ENCODE measurements at regions not wholly inside any gene's neighbourhood (a gene's known extent, or its start where the extent isn't known, plus 50 kb on each side); places are given as distances from the start of the nearest gene placed in this dataset.

GRCh38 chr12:76929499-76929898 lies 50.7 kb upstream of the CSRP2 start:
- CTCF ChIA-PET, result interaction anchor here (0.6 kb wide), 1 partner anchor 390 kb away, joined by 9 read pairs; no protein-coding TSS in a partner anchor
- H3K4me3 ChIP-seq (ENCODE audit: low read depth in 2 of 2, low read length in 2 of 2), result no peak overlapping the region
- H3K27ac ChIP-seq (ENCODE audit: low read length), result no peak overlapping the region
- no peaks in the 10 kb centered on the region for H3K4me1 ChIP-seq (ENCODE audit: control insufficient read depth, insufficient read depth, low read length)
- in situ Hi-C loops (cut with HindIII; ENCODE audit: low pct_unique_long_range_greater_than_20kb, low sequenced_read_pairs), result no loop called here
- H3K9me3 ChIP-seq (ENCODE audit: control insufficient read depth, insufficient read depth, low read depth, low read length), result no peaks in the 10 kb centered on the region
- TF ChIP-seq SIN3A (IDR thresholded peaks at IDR 0.05; ENCODE audit: borderline replicate concordance, insufficient read depth, low read depth, low read length), result no peak
- TF ChIP-seq, protein P1, sequence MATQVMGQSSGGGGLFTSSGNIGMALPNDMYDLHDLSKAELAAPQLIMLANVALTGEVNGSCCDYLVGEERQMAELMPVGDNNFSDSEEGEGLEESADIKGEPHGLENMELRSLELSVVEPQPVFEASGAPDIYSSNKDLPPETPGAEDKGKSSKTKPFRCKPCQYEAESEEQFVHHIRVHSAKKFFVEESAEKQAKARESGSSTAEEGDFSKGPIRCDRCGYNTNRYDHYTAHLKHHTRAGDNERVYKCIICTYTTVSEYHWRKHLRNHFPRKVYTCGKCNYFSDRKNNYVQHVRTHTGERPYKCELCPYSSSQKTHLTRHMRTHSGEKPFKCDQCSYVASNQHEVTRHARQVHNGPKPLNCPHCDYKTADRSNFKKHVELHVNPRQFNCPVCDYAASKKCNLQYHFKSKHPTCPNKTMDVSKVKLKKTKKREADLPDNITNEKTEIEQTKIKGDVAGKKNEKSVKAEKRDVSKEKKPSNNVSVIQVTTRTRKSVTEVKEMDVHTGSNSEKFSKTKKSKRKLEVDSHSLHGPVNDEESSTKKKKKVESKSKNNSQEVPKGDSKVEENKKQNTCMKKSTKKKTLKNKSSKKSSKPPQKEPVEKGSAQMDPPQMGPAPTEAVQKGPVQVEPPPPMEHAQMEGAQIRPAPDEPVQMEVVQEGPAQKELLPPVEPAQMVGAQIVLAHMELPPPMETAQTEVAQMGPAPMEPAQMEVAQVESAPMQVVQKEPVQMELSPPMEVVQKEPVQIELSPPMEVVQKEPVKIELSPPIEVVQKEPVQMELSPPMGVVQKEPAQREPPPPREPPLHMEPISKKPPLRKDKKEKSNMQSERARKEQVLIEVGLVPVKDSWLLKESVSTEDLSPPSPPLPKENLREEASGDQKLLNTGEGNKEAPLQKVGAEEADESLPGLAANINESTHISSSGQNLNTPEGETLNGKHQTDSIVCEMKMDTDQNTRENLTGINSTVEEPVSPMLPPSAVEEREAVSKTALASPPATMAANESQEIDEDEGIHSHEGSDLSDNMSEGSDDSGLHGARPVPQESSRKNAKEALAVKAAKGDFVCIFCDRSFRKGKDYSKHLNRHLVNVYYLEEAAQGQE (IDR thresholded peaks at IDR 0.05; ENCODE audit: insufficient read depth in 1 of 2, low read depth in 2 of 2, low read length in 1 of 2), result no peak
- TF ChIP-seq CTCF (IDR thresholded peaks at IDR 0.05), result no peak
- no peak for TF ChIP-seq POLR2AphosphoS5 (IDR thresholded peaks at IDR 0.05; ENCODE audit: low read depth, low read length)
- TF ChIP-seq TCF7L2 (IDR thresholded peaks at IDR 0.05; ENCODE audit: low read depth, low read length), result no peak
- DNase-seq (ENCODE audit: low read depth, low spot score) (no peak), ATAC-seq (no peak)
- H3K27me3 ChIP-seq (ENCODE audit: control insufficient read depth, insufficient read depth, low read length), result peaks cover 9% of the 10 kb centered on the region; the same call in 1 of the 2 replicates
- intact Hi-C loops (cut with micrococcal nuclease; ENCODE audit: unreplicated experiment), result loop anchor here (5.0 to 10.0 kb wide), 2 partner anchors 85 to 307 kb away; no protein-coding TSS in a partner anchor
- no TSS peak for BruUV-seq (replicated peaks)
- POLR2A ChIA-PET, result no interaction called here
- H3K36me3 ChIP-seq (ENCODE audit: control insufficient read depth, insufficient read depth, low read length), result no peaks in the 10 kb centered on the region
